WERI-Rb-1 (cell line): ENCODE measurements at regions not wholly inside any gene's neighbourhood (a gene's known extent, or its start where the extent isn't known, plus 50 kb on each side); places are given as distances from the start of the nearest gene placed in this dataset.

Experiments used
- DNase-seq: peaks from one replicate; pipeline ENCODE4 v3.0.0-alpha.2; 2020
- H3K27ac ChIP-seq: fragments of 250-450 bp; sonication (Bioruptor Pico); 2 replicates; pipeline ENCODE4 v1.5.1; 2020; ENCODE audit warnings: mild to moderate bottlenecking, moderate library complexity
- H3K27me3 ChIP-seq: fragments of 250-450 bp; sonication (Bioruptor Pico); 2 replicates; pipeline ENCODE4 v1.5.1; 2021; ENCODE audit warnings: mild to moderate bottlenecking, low read depth, moderate library complexity; ENCODE audit not compliant: insufficient read depth, severe bottlenecking
- H3K36me3 ChIP-seq: fragments of 250-450 bp; sonication (Bioruptor Pico); 2 replicates; pipeline ENCODE4 v1.5.1; 2020; ENCODE audit warnings: mild to moderate bottlenecking, moderate library complexity
- H3K4me3 ChIP-seq: 2 replicates; pipeline ENCODE4 v1.5.1; 2011; ENCODE audit warnings: low read depth, mild to moderate bottlenecking, control low read depth, low read length
- H3K9me3 ChIP-seq: fragments of 250-450 bp; sonication (Bioruptor Pico); 2 replicates; pipeline ENCODE4 v1.5.1; 2021; ENCODE audit warnings: mild to moderate bottlenecking, moderate library complexity; ENCODE audit not compliant: severe bottlenecking
- TF ChIP-seq, protein P1 (sequence below): IDR thresholded peaks from 2 replicates; pipeline ENCODE4 v1.5.1; 2011; ENCODE audit warnings: low read depth, mild to moderate bottlenecking, control low read depth, inconsistent platforms, low read length

DNA sequence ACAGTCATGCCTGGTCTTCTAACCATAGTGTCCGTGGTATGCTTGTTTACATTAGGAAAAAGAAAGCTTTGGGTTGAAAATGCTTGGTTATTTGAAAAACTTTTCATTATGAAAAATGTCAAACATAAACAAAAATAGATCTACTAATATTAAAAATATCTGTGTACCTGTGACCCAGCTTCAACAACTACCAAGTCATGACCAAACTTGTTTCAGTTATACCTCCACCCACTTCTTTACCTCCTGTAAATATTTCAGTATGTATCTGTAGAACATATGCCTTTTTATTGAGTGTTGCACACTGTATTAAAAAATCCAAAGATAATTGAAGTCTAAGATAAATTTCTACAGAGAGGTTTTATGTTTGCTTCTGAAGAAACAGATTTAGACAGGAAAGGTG, 153.7 kb upstream of the GYPA start:
- TF ChIP-seq, protein P1, sequence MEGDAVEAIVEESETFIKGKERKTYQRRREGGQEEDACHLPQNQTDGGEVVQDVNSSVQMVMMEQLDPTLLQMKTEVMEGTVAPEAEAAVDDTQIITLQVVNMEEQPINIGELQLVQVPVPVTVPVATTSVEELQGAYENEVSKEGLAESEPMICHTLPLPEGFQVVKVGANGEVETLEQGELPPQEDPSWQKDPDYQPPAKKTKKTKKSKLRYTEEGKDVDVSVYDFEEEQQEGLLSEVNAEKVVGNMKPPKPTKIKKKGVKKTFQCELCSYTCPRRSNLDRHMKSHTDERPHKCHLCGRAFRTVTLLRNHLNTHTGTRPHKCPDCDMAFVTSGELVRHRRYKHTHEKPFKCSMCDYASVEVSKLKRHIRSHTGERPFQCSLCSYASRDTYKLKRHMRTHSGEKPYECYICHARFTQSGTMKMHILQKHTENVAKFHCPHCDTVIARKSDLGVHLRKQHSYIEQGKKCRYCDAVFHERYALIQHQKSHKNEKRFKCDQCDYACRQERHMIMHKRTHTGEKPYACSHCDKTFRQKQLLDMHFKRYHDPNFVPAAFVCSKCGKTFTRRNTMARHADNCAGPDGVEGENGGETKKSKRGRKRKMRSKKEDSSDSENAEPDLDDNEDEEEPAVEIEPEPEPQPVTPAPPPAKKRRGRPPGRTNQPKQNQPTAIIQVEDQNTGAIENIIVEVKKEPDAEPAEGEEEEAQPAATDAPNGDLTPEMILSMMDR: no peak
- H3K4me3 ChIP-seq: no peak overlapping the region

DNA sequence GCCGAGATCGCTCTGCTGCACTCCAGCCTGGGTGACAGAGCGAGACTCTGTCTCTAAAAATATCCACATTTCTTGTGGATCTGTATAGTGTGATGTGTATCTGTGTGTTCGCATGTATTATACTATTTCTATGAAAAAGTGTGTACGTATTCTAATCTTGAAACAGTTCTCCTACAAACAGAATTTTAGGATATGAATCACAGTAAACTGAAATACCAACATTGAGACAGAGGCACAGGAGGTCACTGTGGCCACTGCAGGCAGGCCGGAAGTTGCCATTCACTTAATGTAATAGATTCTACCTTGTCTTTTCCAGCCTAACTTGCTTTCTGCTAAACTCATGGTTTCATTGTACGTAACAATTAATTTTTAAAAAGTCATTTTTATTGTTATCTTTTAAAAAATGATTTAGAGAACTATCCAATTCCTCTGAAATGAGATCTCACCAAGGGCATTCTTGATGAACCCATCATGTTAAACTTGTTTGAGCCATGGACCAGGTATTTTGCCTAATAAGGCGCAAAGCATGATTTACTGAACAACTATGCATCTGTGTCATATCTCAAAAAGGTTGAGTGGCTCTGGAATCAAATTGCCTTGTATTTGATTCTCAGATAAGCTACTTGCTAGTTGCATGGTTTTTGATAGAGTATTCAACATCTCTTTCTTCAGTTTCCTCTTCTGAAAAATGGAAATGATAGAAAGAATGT, 154.9 kb upstream of the GYPA start:
- TF ChIP-seq, protein P1: no peak
- H3K36me3 ChIP-seq: no peaks in the 10 kb centered on the region
- DNase-seq: no peak
- no peaks in the 10 kb centered on the region for H3K27me3 ChIP-seq
- no peaks in the 10 kb centered on the region for H3K9me3 ChIP-seq
- H3K27ac ChIP-seq: no peak overlapping the region
- H3K4me3 ChIP-seq: no peak overlapping the region

More for the DNA sequence above, 153.7 kb upstream of the GYPA start:
- Histone ChIP-seq H3K27ac (no peak overlapping the region), H3K27me3 (no peaks in the 10 kb centered on the region), H3K36me3 (no peaks in the 10 kb centered on the region), H3K9me3 (no peaks in the 10 kb centered on the region)
- DNase-seq: no peak

DNA sequence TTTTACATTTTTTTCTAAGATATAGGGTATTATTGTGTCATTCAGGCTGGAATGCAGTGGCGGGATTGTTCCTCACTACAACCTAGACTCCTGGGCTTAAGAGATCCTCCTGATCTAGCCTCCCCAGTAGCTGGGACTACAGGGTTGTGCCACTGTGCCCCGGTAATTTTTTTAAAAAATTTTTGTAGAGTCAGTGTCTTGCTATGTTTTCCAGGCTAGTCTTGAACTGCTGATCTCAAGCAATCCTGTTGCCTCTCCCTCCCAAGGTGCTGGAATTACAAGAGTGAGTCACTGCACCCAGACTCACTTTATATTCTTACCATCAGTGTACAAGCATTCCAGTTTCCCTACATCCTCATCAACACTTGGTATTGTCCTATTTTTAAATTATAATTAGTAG, 156.4 kb upstream of the GYPA start:
- Histone ChIP-seq H3K27me3 (no peaks in the 10 kb centered on the region), H3K36me3 (no peaks in the 10 kb centered on the region), H3K27ac (no peak overlapping the region), H3K9me3 (no peaks in the 10 kb centered on the region), H3K4me3 (no peak overlapping the region)
- DNase-seq: no peak
- TF ChIP-seq, protein P1: no peak

DNA sequence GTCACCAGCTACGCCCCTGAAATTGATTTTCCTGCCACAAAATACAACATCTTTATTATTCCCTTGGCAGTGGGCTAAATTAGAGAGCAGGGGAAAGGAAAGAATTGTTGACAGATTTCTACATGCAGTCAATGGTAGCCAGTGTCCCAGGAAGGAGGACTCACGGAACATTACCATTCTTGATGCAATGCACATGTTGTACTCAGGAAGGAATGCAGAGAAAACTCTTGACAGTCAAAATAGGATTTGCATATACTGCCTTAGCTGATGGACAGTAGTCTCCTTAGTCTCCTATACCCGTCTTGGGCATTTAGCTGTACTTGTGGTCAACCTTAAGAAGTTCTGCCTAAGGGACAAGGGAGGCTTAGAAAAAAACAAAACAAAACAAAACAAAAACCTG, 158.0 kb upstream of the GYPA start:
- DNase-seq: no peak
- no peaks in the 10 kb centered on the region for H3K27me3 ChIP-seq
- H3K4me3 ChIP-seq: no peak overlapping the region
- TF ChIP-seq, protein P1: no peak
- H3K27ac ChIP-seq: no peak overlapping the region
- no peaks in the 10 kb centered on the region for H3K36me3 ChIP-seq
- no peaks in the 10 kb centered on the region for H3K9me3 ChIP-seq

GRCh38 chr4:144300616-144301015, 160.1 kb upstream of the GYPA start:
- no peaks in the 10 kb centered on the region for H3K36me3 ChIP-seq
- no peak overlapping the region for H3K4me3 ChIP-seq
- no peak overlapping the region for H3K27ac ChIP-seq
- DNase-seq: no peak
- TF ChIP-seq, protein P1: no peak
- no peaks in the 10 kb centered on the region for H3K27me3 ChIP-seq
- H3K9me3 ChIP-seq: no peaks in the 10 kb centered on the region
